HL-60 (cell line): ENCODE measurements at regions not wholly inside any gene's neighbourhood (a gene's known extent, or its start where the extent isn't known, plus 50 kb on each side); places are given as distances from the start of the nearest gene placed in this dataset.

Experiments used
- DNase-seq, 2 experiments: peaks; one replicate each; pipeline ENCODE4 v3.0.0-alpha.2; 2010 to 2020; ENCODE audit warnings: low read depth in 1 of 2, low spot score in 1 of 2
- H3K27ac ChIP-seq: fragments of 250-450 bp; sonication (Bioruptor Pico); replicated peaks from 2 replicates; pipeline ENCODE4 v1.5.1; 2020; ENCODE audit warnings: mild to moderate bottlenecking, moderate library complexity
- H3K27me3 ChIP-seq: fragments of 250-450 bp; sonication (Bioruptor Pico); 2 replicates; pipeline ENCODE4 v1.5.1; 2021; ENCODE audit warnings: mild to moderate bottlenecking, moderate library complexity; ENCODE audit not compliant: insufficient read depth, poor library complexity, severe bottlenecking
- H3K4me3 ChIP-seq: replicated peaks from 2 replicates; pipeline ENCODE4 v1.5.1; 2011; ENCODE audit warnings: mild to moderate bottlenecking, control low read depth, low read length; ENCODE audit not compliant: insufficient read depth
- CTCF ChIP-seq: IDR thresholded peaks from one replicate; pipeline ENCODE4 v1.5.1; 2011; ENCODE audit warnings: low read length, control low read depth, inconsistent platforms; ENCODE audit not compliant: insufficient read depth
- GABPA ChIP-seq: IDR thresholded peaks from 2 replicates; pipeline ENCODE4 v1.6.1; 2012; ENCODE audit warnings: low read depth
- POLR2AphosphoS5 ChIP-seq: IDR thresholded peaks from 2 replicates; pipeline ENCODE4 v1.6.1; 2012; ENCODE audit warnings: low read depth
- REST ChIP-seq: IDR thresholded peaks from 2 replicates; pipeline ENCODE4 v1.6.1; 2012; ENCODE audit warnings: low read depth; ENCODE audit not compliant: insufficient replicate concordance
- SPI1 ChIP-seq: IDR thresholded peaks from 2 replicates; pipeline ENCODE4 v1.6.1; 2012; ENCODE audit warnings: low read depth, mild to moderate bottlenecking, borderline replicate concordance

DNA sequence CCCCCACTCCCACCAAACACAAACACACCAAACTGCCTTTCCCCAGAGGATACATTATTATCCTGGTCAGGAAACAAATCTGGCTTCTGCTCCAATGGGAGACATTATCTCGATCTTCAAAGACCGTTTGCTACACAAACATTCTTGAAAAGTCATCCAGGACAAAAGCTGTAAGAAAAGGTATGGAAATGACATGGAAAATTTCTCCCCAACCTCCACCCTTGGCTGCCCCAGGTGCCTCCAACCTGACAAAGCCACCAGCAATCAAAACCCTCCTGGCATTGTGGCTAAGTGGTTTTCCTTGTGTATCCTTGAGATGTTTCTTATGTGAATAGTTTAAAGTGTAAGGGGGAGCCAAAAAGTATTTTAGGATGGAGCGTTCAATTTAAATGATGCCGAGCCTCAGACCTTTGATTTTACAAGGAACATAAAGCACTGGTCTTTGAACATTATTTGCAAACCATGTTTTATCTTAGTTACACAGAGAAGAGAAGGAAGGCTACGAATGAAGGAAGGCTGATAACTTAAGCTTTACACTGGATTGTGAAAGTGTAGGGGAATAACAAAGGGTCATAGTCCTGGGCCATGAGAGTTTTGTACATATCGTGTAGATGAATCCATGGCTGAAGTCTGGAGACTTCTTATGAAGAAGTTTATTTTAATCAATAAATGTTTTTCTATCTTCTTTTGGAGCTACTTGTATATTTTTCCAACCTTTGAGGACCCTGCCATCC, 418.9 kb upstream of the TMTC1 start:
- DNase-seq: no peak
- H3K4me3 ChIP-seq: no peak overlapping the region
- no peak overlapping the region for H3K27ac ChIP-seq
- H3K27me3 ChIP-seq: peaks cover 2% of the 10 kb centered on the region
- TF ChIP-seq CTCF: no peak
- no peak for TF ChIP-seq POLR2AphosphoS5
- TF ChIP-seq SPI1: no peak
- TF ChIP-seq REST: no peak
- TF ChIP-seq GABPA: no peak

DNA sequence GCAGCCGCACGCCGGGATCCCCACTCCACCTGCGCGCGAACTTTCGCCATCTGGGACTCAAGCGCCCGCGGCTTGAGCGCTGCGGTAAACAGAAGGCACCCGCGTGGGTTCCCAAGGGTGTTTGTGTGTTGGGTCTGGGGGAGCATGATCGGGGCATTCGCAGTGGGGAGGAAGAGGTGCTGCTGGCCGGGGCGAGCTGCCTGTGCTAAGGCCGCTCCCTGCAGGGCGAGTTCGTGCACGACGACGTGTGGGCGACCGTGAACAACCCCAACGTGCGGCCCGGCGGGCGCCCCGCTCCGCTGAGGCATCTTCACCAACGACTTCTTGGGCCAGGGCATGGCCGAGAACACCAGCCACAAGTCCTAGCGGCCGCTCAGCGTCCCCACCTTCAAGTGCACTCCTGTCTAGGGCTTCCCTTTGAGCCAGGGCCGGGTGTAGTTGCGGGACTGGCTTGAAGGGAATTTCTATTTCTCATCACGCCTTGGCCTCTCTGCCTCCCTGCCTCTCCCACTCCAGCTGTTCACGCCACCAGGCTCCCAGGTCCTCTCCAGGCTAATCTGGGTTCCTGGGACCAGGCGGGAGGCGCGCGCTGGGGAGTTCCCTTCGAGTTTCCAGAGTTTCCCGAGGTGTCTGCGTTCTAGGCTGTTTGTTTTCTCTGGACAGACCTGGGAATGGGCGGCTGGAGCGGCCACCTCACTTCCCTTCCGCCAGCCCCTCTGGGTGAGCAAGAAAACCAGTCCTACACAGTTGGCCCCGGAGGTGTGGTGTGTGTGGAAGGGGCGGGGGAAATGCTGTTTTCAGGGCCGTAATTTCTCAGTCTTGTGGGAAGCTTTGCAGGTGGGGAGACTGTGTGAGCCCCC, 417.8 kb upstream of the TMTC1 start:
- no peak for DNase-seq
- no peak overlapping the region for H3K4me3 ChIP-seq
- H3K27me3 ChIP-seq: peaks cover 2% of the 10 kb centered on the region
- no peak overlapping the region for H3K27ac ChIP-seq
- TF ChIP-seq REST (no peak), GABPA (no peak), SPI1 (no peak), CTCF (no peak), POLR2AphosphoS5 (no peak)

DNA sequence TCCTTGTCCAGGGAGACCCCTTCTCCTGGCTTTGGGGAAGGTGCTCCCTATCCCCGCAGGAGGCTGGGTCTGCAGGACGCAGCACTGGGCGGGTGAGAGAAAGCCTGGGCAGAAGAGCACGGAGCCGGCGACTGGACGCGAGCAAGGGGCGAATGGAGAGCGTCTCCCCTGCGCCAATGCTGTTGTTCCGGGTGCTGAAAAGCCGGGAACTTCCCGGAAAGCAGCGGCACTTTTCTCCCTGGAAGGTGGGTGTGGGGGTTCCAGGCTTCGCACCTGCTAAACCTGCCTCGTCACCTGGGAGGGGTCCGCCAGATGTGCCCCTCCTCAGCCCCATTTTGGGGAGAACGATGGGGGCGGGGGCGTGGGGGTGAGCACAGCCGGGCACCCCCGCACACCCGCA, 417.1 kb upstream of the TMTC1 start:
- H3K27me3 ChIP-seq: peaks cover 4% of the 10 kb centered on the region
- DNase-seq: no peak
- H3K4me3 ChIP-seq: no peak overlapping the region
- no peak for TF ChIP-seq CTCF
- no peak for TF ChIP-seq POLR2AphosphoS5
- no peak for TF ChIP-seq REST
- no peak for TF ChIP-seq GABPA
- no peak for TF ChIP-seq SPI1
- H3K27ac ChIP-seq: no peak overlapping the region
